Upper lobe of left lung (tissue), 6 donors: ENCODE measurements at regions not wholly inside any gene's neighbourhood (a gene's known extent, or its start where the extent isn't known, plus 50 kb on each side); places are given as distances from the start of the nearest gene placed in this dataset.

Source experiments
- ATAC-seq, 2 donors: fragments of 200-7000 bp; cut with Tn5 transposase; one replicate each; pipeline ENCODE4 v1.9.1; 2022; ENCODE audit warnings: mild to moderate bottlenecking in 2 of 2, moderate library complexity in 2 of 2; ENCODE audit not compliant: low FRiP score in 2 of 2
- DNase-seq, 2 donors: peaks; one replicate each; pipeline ENCODE4 v3.0.0-alpha.2; 2019 to 2020
- H3K27ac ChIP-seq, 4 donors: fragments of 200-600 bp; sonication (generic); one replicate each; pipeline ENCODE4 v1.5.1; 2016 to 2019
- H3K27me3 ChIP-seq, 4 donors: fragments of 200-600 bp; sonication (generic); one replicate each; pipeline ENCODE4 v1.5.1; 2017 to 2019
- H3K36me3 ChIP-seq, 4 donors: fragments of 200-600 bp; sonication (generic); one replicate each; pipeline ENCODE4 v1.5.1; 2016 to 2019
- H3K4me1 ChIP-seq, 4 donors: fragments of 200-600 bp; sonication (generic); one replicate each; pipeline ENCODE4 v1.5.1; 2018 to 2019
- H3K4me3 ChIP-seq, 4 donors: fragments of 200-600 bp; sonication (generic); one replicate each; pipeline ENCODE4 v1.5.1; 2017 to 2019; ENCODE audit warnings: mild to moderate bottlenecking in 2 of 4, moderate library complexity in 1 of 4
- H3K9me3 ChIP-seq, 4 donors: fragments of 200-600 bp; sonication (generic); one replicate each; pipeline ENCODE4 v1.5.1; 2018 to 2019
- CTCF ChIP-seq, 6 experiments: fragments of 450-650 bp in 4 of 6; fragments of 200-600 bp in 2 of 6; sonication (generic) in 2 of 6; IDR thresholded peaks; one replicate each; pipeline ENCODE4 v1.5.1; 2016 to 2019; ENCODE audit warnings: antibody characterized with exemption in 6 of 6
- EP300 ChIP-seq, 4 donors: sonication (generic); formaldehyde crosslinking; IDR thresholded peaks; one replicate each; pipeline ENCODE4 v1.5.1; 2017; ENCODE audit warnings: antibody characterized with exemption in 4 of 4, control low read depth in 2 of 4
- POLR2A ChIP-seq, 4 donors: fragments of 450-650 bp; IDR thresholded peaks; one replicate each; pipeline ENCODE4 v1.5.1; 2016 to 2017; ENCODE audit warnings: antibody characterized with exemption in 4 of 4, mild to moderate bottlenecking in 2 of 4
- POLR2AphosphoS5 ChIP-seq, 2 donors: sonication (generic); formaldehyde crosslinking; IDR thresholded peaks; one replicate each; pipeline ENCODE4 v1.5.1; 2017; ENCODE audit warnings: antibody characterized with exemption in 2 of 2
- WGBS, 2 donors: methylation state at CpG; one replicate each; pipeline ENCODE4 v1.1.5; 2017 to 2018; 5-methylcytosine and 5-hydroxymethylcytosine counted together
- donor health status: DM: no; HTN: no; CAD: no; lungs with moderate emphysema.
- donor health status: DM: no; HTN: yes; CAD: no; lungs with severe emphysema.

GRCh38 chr15:38075466-38075865 lies 141.0 kb downstream of the TMCO5A start:
- Histone ChIP-seq H3K36me3 (no peaks in the 10 kb centered on the region), H3K4me3 (no peak overlapping the region), H3K27me3 (no peaks in the 10 kb centered on the region), H3K4me1 (peaks cover 18 to 28% (median 21%) of the 10 kb centered on the region in 4 donors), H3K27ac (no peak overlapping the region), H3K9me3 (no peaks in the 10 kb centered on the region)
- no peak for TF ChIP-seq POLR2AphosphoS5 (IDR thresholded peaks at IDR 0.05)
- TF ChIP-seq POLR2A (IDR thresholded peaks at IDR 0.05): no peak
- no peak for TF ChIP-seq EP300 (IDR thresholded peaks at IDR 0.05)
- no peak for TF ChIP-seq CTCF (IDR thresholded peaks at IDR 0.05)
- DNase-seq (no peak), ATAC-seq (no peak)
- WGBS, 2 donors: 95 to 96% methylated on average over 5 of the region's 5 CpGs

GRCh38 chr15:38076786-38077185 lies 142.3 kb downstream of the TMCO5A start:
- H3K27me3 ChIP-seq: no peaks in the 10 kb centered on the region
- TF ChIP-seq POLR2A (IDR thresholded peaks at IDR 0.05) (no peak), CTCF (IDR thresholded peaks at IDR 0.05) (no peak), EP300 (IDR thresholded peaks at IDR 0.05) (no peak), POLR2AphosphoS5 (IDR thresholded peaks at IDR 0.05) (no peak)
- H3K4me3 ChIP-seq: no peak overlapping the region
- H3K4me1 ChIP-seq: peaks cover 9 to 21% (median 16%) of the 10 kb centered on the region in 4 donors
- H3K27ac ChIP-seq: no peak overlapping the region
- DNase-seq (peak in 1 of 2 donors; percentile 33), ATAC-seq (no peak)
- no peaks in the 10 kb centered on the region for H3K36me3 ChIP-seq
- 83 to 87% methylated on average over 4 to 10 of the region's 10 CpGs for WGBS, 2 donors
- no peaks in the 10 kb centered on the region for H3K9me3 ChIP-seq

- ATAC-seq (no peak), DNase-seq (no peak)
- Histone ChIP-seq H3K27ac (no peak overlapping the region), H3K4me1 (peaks cover 0 to under 1% (median 0%) of the 10 kb centered on the region in 4 donors), H3K36me3 (no peaks in the 10 kb centered on the region), H3K9me3 (no peaks in the 10 kb centered on the region), H3K4me3 (no peak overlapping the region), H3K27me3 (no peaks in the 10 kb centered on the region)
- TF ChIP-seq CTCF (IDR thresholded peaks at IDR 0.05) (no peak), POLR2AphosphoS5 (IDR thresholded peaks at IDR 0.05) (no peak), EP300 (IDR thresholded peaks at IDR 0.05) (no peak), POLR2A (IDR thresholded peaks at IDR 0.05) (no peak)
- WGBS, 2 donors: 85 to 91% methylated on average over 5 of the region's 5 CpGs
Observed at GRCh38 chr15:38079236-38079635, 144.8 kb downstream of the TMCO5A start.

GRCh38 chr15:38080651-38081275 lies 146.3 kb downstream of the TMCO5A start:
- DNase-seq (no peak), ATAC-seq (no peak)
- H3K27me3 ChIP-seq: no peaks in the 10 kb centered on the region
- H3K9me3 ChIP-seq: no peaks in the 10 kb centered on the region
- H3K36me3 ChIP-seq: no peaks in the 10 kb centered on the region
- WGBS, 2 donors: 63 to 68% methylated on average over 3 of the region's 3 CpGs
- H3K27ac ChIP-seq: no peak overlapping the region
- no peak overlapping the region for H3K4me3 ChIP-seq
- no peak for TF ChIP-seq EP300 (IDR thresholded peaks at IDR 0.05)
- no peak for TF ChIP-seq POLR2AphosphoS5 (IDR thresholded peaks at IDR 0.05)
- no peak for TF ChIP-seq POLR2A (IDR thresholded peaks at IDR 0.05)
- TF ChIP-seq CTCF (IDR thresholded peaks at IDR 0.05): no peak
- H3K4me1 ChIP-seq: peaks cover 0 to 10% (median 3%) of the 10 kb centered on the region in 4 donors

GRCh38 chr15:38084289-38084688 lies 149.8 kb downstream of the TMCO5A start:
- DNase-seq (no peak), ATAC-seq (peak in 1 of 2 donors; percentile 78)
- H3K4me3 ChIP-seq: no peak overlapping the region
- H3K27me3 ChIP-seq: no peaks in the 10 kb centered on the region
- H3K36me3 ChIP-seq: no peaks in the 10 kb centered on the region
- H3K27ac ChIP-seq: no peak overlapping the region
- no peaks in the 10 kb centered on the region for H3K9me3 ChIP-seq
- peaks cover 0 to 24% (median 7%) of the 10 kb centered on the region in 4 donors for H3K4me1 ChIP-seq
- no peak for TF ChIP-seq POLR2A (IDR thresholded peaks at IDR 0.05)
- no peak for TF ChIP-seq EP300 (IDR thresholded peaks at IDR 0.05)
- TF ChIP-seq POLR2AphosphoS5 (IDR thresholded peaks at IDR 0.05): no peak
- no peak for TF ChIP-seq CTCF (IDR thresholded peaks at IDR 0.05)
